ENCODE measurements at regions not wholly inside any gene's neighbourhood (a gene's known extent, or its start where the extent isn't known, plus 50 kb on each side); places are given as distances from the start of the nearest gene placed in this dataset.
"Not testable (repeated sequence)": the region's sequence is repeated elsewhere in the genome, so short reads cannot be mapped to it uniquely, and the experiment has no call there.

DNA sequence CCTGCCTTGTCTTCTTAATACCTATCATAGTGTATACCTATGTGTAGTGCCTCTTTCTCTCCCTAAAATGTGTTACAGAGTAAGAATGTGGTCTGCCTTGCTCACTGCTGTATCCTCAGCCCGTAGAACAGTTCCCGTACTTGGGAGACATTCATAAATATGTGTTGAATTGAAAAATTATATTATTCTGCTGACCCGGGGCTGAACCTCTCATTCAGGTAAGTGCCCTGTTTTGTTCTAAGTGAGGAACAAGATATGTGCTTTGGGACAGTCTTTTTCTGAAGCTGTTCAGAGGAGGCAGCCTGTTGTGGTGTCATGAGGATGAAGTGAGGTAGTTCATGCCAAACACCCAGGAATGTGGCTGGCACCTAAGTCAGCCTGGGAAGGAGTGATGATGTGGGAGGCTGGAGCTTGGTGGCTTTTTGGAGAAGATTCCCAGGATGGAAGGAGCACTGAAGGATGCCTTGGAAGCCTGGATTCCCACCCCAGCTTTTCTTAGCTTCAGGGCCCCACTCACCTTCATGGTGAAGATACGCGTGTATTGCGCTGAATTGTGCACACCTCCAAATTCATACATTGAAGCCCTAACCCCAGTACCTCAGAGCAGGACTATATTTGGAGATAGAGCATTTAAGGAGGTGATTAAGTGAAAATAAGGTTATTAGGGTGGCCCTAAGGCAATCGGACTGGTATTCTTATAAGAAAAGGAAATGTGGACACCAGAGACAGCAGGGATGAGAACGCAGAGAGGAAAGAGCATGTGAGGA lies 166.3 kb downstream of the DDX1 start:
- H3K27me3 ChIP-seq, result no peaks in the 10 kb centered on the region
- no peaks in the 10 kb centered on the region for H3K36me3 ChIP-seq
- H3K27ac ChIP-seq, result no peak overlapping the region
- no peak overlapping the region for H3K4me3 ChIP-seq
- TF ChIP-seq EP300 (IDR thresholded peaks at IDR 0.05) (no peak), POLR2A (IDR thresholded peaks at IDR 0.05) (no peak), POLR2AphosphoS5 (IDR thresholded peaks at IDR 0.05) (no peak), CTCF (IDR thresholded peaks at IDR 0.05) (no peak)
- DNase-seq, result no peak
- no peak for ATAC-seq (ENCODE audit: low FRiP score in 2 of 2)
- WGBS, 2 donors, result 87 to 93% methylated on average over 8 of the region's 8 CpGs
- no peaks in the 10 kb centered on the region for H3K9me3 ChIP-seq
- H3K4me1 ChIP-seq, result peaks cover 0 to 7% (median 2%) of the 10 kb centered on the region in 4 donors

DNA sequence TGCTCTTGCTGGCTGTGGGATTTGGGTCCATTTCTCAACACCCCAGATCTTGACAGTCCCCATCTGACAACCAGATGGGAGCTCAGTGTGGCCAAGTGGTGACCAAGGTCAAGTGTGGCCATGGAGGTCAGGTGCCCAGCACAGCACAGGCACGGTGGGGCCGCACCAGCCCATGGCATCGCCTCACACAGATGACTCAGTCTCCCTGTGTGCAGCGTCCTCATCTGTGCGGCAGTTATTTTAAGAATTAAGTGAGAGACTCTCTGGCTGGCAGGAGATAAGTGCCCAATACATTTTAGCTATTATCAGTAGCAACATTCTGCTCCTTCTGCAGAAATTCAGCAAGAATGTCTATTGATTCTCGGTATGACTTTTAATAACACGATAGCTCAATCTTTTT lies 167.2 kb downstream of the DDX1 start:
- Histone ChIP-seq H3K4me1 (peaks cover 0 to 7% (median 2%) of the 10 kb centered on the region in 4 donors), H3K4me3 (no peak overlapping the region), H3K9me3 (no peaks in the 10 kb centered on the region), H3K27me3 (no peaks in the 10 kb centered on the region), H3K36me3 (no peaks in the 10 kb centered on the region), H3K27ac (no peak overlapping the region)
- DNase-seq (peak in 1 of 2 donors; percentile 56), ATAC-seq (ENCODE audit: low FRiP score in 2 of 2) (no peak)
- TF ChIP-seq POLR2A (IDR thresholded peaks at IDR 0.05), result no peak
- TF ChIP-seq EP300 (IDR thresholded peaks at IDR 0.05), result no peak
- TF ChIP-seq POLR2AphosphoS5 (IDR thresholded peaks at IDR 0.05), result no peak
- WGBS, 2 donors, result 86 to 94% methylated on average over 7 of the region's 7 CpGs

- H3K4me1 ChIP-seq, result peaks cover 0 to 7% (median 2%) of the 10 kb centered on the region in 4 donors
- no peak for ATAC-seq (ENCODE audit: low FRiP score in 2 of 2)
- H3K27ac ChIP-seq, result no peak overlapping the region
- 63 to 79% methylated on average over 1 of the region's 1 CpG for WGBS, 2 donors
- no peak for TF ChIP-seq POLR2A (IDR thresholded peaks at IDR 0.05)
- no peak for TF ChIP-seq CTCF (IDR thresholded peaks at IDR 0.05)
- TF ChIP-seq POLR2AphosphoS5 (IDR thresholded peaks at IDR 0.05), result no peak
- TF ChIP-seq EP300 (IDR thresholded peaks at IDR 0.05), result no peak
- H3K36me3 ChIP-seq, result no peaks in the 10 kb centered on the region
- no peaks in the 10 kb centered on the region for H3K27me3 ChIP-seq
- no peak overlapping the region for H3K4me3 ChIP-seq
- no peak for DNase-seq
- no peaks in the 10 kb centered on the region for H3K9me3 ChIP-seq
Measured at GRCh38 chr2:15759385-15759784, 167.7 kb downstream of the DDX1 start.

- not testable (repeated sequence) for H3K27me3 ChIP-seq; H3K36me3 ChIP-seq; DNase-seq; H3K9me3 ChIP-seq; H3K27ac ChIP-seq; H3K4me1 ChIP-seq; ATAC-seq (ENCODE audit: low FRiP score in 2 of 2); H3K4me3 ChIP-seq
- WGBS, 2 donors, result 65 to 91% methylated on average over 4 of the region's 4 CpGs
Measured at GRCh38 chr2:15759791-15760190, 168.1 kb downstream of the DDX1 start.

DNA sequence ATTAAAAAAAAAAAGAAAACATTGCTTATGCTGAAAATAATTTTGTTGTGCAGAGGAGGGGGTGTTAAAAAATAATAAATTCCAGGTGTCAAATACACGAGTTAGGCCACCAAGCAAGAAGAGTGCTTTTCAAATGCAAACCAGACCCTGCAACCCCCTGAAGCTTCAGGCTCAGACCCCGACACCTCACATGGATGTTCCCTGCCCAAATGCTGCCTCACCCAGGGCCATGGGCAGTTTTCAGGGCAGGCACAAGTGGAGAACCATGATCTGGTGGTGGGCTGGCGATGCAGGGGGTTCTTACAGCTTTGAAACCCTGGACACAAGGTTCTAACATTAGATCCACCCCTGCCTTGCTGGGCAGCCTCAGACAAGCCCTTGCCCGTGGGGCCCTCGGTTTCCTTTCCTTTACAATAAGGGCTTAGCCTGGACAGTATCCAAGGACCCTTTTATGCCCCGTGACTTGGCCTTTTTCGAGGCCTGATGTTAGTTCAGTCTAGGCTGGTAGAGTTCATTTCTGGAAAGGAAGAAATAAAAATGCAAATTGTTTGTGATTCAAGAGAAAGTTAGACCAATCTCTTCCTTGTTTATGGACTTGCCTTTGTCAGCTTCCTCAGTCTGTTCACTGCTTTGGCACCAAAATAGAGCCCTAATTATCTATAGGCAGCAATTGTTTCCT lies 168.7 kb downstream of the DDX1 start:
- no peaks in the 10 kb centered on the region for H3K9me3 ChIP-seq
- WGBS, 2 donors, result 51 to 63% methylated on average over 7 of the region's 7 CpGs
- H3K36me3 ChIP-seq, result no peaks in the 10 kb centered on the region
- H3K27ac ChIP-seq, result no peak overlapping the region
- no peak overlapping the region for H3K4me3 ChIP-seq
- TF ChIP-seq POLR2AphosphoS5 (IDR thresholded peaks at IDR 0.05) (no peak), EP300 (IDR thresholded peaks at IDR 0.05) (no peak), POLR2A (IDR thresholded peaks at IDR 0.05) (no peak), CTCF (IDR thresholded peaks at IDR 0.05) (no peak)
- ATAC-seq (ENCODE audit: low FRiP score in 2 of 2) (no peak), DNase-seq (no peak)
- no peaks in the 10 kb centered on the region for H3K27me3 ChIP-seq
- H3K4me1 ChIP-seq, result peaks cover 0 to 7% (median 2%) of the 10 kb centered on the region in 4 donors
